SK-N-MC (cell line): ENCODE measurements at regions not wholly inside any gene's neighbourhood (a gene's known extent, or its start where the extent isn't known, plus 50 kb on each side); places are given as distances from the start of the nearest gene placed in this dataset.

ENCODE experiments used
- EZH2 ChIP-seq: fragments of 200-600 bp; sonication (generic); IDR thresholded peaks from one replicate; pipeline ENCODE4 v1.6.1; 2017; ENCODE audit warnings: antibody characterized with exemption
- FOXP2 ChIP-seq: optimal IDR thresholded peaks from 2 replicates; pipeline ENCODE3; 2011; ENCODE audit warnings: mild to moderate bottlenecking, moderate library complexity; ENCODE audit not compliant: insufficient read depth; ENCODE audit errors: extremely low read length, control extremely low read depth
- POLR2AphosphoS5 ChIP-seq: IDR thresholded peaks from 2 replicates; pipeline ENCODE4 v1.6.1; 2012; ENCODE audit warnings: mild to moderate bottlenecking, low read depth, low read length, borderline replicate concordance

DNA sequence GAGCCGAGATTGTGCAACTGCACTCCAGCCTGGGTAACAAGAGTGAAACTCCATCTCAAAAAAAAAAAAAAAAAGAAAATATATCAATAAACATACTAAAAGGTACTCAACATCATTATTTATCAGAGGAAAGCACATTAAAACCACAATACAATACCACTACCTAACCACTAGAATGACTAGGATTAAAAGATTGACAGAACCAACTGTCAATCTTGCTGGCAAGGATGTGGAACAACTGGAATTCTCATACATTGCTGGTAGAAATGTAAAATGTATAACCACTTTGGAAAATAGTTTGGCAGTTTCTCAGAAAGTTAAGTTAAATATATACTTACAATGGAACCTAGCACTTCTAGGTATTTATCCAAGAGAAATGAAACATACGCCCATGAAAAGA lies 88.6 kb downstream of the B3GNT2 start:
- TF ChIP-seq POLR2AphosphoS5 (no peak), EZH2 (no peak), FOXP2 (no peak)
